ENCODE measurements at regions not wholly inside any gene's neighbourhood (a gene's known extent, or its start where the extent isn't known, plus 50 kb on each side); places are given as distances from the start of the nearest gene placed in this dataset.

DNA sequence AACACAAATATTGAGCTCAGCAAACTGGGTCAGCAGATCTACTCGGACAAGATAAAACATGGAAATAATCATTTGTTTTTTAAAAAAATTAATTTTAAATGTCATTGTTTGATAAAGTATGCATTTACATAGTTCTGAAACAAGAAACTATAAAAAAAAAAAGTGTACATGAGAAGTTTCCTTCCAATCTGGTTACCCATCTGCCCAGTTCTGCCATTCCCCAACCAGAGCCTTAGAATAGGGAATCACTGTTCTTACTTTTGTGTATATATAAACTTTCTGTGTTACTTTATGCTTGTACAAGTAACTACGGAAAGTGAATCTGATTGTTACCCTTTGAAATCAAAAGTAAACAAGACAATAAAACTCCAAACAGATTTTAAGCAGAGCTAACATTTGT, 791.4 kb downstream of the HACE1 start:
- Histone ChIP-seq H3K27ac (replicated peaks) (no peak overlapping the region), H3K4me3 (no peak overlapping the region), H3K27me3 (ENCODE audit: low read depth) (no peaks in the 10 kb centered on the region), H3K4me1 (no peaks in the 10 kb centered on the region), H3K36me3 (no peaks in the 10 kb centered on the region), H3K9me3 (replicated peaks) (peaks cover 13% of the 10 kb centered on the region)
- TF ChIP-seq, protein P1, sequence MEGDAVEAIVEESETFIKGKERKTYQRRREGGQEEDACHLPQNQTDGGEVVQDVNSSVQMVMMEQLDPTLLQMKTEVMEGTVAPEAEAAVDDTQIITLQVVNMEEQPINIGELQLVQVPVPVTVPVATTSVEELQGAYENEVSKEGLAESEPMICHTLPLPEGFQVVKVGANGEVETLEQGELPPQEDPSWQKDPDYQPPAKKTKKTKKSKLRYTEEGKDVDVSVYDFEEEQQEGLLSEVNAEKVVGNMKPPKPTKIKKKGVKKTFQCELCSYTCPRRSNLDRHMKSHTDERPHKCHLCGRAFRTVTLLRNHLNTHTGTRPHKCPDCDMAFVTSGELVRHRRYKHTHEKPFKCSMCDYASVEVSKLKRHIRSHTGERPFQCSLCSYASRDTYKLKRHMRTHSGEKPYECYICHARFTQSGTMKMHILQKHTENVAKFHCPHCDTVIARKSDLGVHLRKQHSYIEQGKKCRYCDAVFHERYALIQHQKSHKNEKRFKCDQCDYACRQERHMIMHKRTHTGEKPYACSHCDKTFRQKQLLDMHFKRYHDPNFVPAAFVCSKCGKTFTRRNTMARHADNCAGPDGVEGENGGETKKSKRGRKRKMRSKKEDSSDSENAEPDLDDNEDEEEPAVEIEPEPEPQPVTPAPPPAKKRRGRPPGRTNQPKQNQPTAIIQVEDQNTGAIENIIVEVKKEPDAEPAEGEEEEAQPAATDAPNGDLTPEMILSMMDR (IDR thresholded peaks at IDR 0.05; ENCODE audit: borderline replicate concordance): no peak
- no peak for DNase-seq
- intact Hi-C loops (cut with micrococcal nuclease): no loop called here

DNA sequence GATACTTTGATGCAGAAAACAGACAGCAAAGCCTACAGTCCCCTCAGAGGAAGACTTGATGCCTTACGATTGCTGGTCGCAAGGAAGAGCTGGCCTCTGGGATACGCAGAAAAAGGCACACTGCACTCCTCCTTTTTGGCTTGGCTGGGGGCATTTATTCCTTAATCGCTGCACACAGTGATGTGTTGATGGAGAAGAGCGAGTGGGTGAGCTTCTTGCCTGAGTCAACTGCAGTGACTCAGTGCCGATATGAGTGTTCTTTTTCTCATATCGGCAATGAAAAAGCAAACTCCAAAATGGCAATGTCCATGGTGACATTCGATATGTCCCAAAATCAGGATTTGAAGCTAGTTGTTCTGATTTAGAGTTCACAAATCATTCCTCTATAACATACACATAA, 794.8 kb downstream of the HACE1 start:
- intact Hi-C loops (cut with micrococcal nuclease): no loop called here
- H3K9me3 ChIP-seq (replicated peaks): peaks cover 13% of the 10 kb centered on the region
- no peaks in the 10 kb centered on the region for H3K4me1 ChIP-seq
- H3K36me3 ChIP-seq: no peaks in the 10 kb centered on the region
- H3K4me3 ChIP-seq: no peak overlapping the region
- DNase-seq: no peak
- no peaks in the 10 kb centered on the region for H3K27me3 ChIP-seq (ENCODE audit: low read depth)
- no peak overlapping the region for H3K27ac ChIP-seq (replicated peaks)
- TF ChIP-seq, protein P1 (IDR thresholded peaks at IDR 0.05; ENCODE audit: borderline replicate concordance): no peak

DNA sequence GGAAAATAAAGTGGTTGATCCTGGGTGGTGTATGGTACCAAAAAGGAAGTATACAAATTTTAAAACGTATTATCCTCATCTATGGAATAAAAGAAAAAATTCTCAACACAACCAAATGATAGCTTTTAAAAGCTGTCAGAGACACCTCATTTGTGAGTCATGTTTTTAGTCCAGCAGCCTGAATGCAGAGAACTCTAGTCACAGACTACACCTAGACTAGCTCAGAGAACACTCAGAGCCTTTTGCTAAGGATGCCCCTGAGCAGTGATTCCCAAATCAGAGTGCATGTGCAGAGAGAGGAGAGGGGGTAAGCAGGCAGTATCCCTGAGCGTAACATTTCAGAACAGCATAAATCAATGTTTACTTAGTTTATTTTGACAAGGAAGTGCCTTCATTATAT, 809.3 kb downstream of the HACE1 start:
- TF ChIP-seq, protein P1 (IDR thresholded peaks at IDR 0.05; ENCODE audit: borderline replicate concordance): no peak
- intact Hi-C loops (cut with micrococcal nuclease): no loop called here
- no peaks in the 10 kb centered on the region for H3K27me3 ChIP-seq (ENCODE audit: low read depth)

DNA sequence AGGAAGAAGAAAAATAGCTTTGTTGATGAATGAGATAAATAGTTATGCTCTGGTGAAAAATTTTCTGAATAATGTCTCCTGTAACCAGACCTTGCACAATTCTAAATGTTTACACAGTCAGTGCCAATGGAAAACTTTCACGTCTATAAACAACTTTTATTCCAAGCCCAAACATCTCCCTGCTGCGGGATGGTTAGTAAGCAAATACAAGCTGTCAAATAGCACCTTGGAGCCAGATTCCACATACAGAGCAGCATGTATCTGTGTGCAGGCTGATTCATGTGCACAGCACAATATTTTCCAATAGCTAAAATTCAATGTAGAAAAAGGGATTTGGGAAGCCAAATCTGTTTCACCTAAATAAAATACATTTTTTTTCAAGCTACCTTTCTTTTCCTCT, 813.3 kb downstream of the HACE1 start:
- no peaks in the 10 kb centered on the region for H3K27me3 ChIP-seq (ENCODE audit: low read depth)

More for the DNA sequence above, 809.3 kb downstream of the HACE1 start:
- Histone ChIP-seq H3K9me3 (replicated peaks) (no peaks in the 10 kb centered on the region), H3K36me3 (no peaks in the 10 kb centered on the region), H3K4me1 (no peaks in the 10 kb centered on the region), H3K4me3 (no peak overlapping the region), H3K27ac (replicated peaks) (no peak overlapping the region)
- DNase-seq: no peak

DNA sequence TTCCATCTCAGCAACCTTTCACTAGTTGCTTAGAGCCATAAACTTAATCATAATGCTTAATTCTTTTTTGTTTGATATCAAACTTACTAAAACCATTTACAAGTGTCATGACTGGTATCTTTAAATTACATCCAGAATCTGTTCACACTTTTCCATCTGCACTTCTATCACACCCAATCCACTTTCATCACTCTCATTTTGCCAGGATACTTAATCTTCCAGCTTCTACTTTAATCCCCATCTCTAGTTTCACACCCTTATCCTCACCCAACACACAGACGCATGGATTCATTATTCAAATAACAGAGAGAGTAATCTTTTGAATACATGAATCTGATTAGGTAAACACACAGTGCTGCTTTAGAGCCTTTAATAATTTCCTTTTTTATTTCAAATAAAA, 828.4 kb downstream of the HACE1 start:
- TF ChIP-seq, protein P1 (IDR thresholded peaks at IDR 0.05; ENCODE audit: borderline replicate concordance): no peak
- H3K4me1 ChIP-seq: no peaks in the 10 kb centered on the region
- no peak overlapping the region for H3K27ac ChIP-seq (replicated peaks)
- peaks cover 9% of the 10 kb centered on the region for H3K9me3 ChIP-seq (replicated peaks)
- intact Hi-C loops (cut with micrococcal nuclease): no loop called here
- H3K27me3 ChIP-seq (ENCODE audit: low read depth): no peaks in the 10 kb centered on the region
- H3K4me3 ChIP-seq: no peak overlapping the region
- no peak for DNase-seq
- H3K36me3 ChIP-seq: no peaks in the 10 kb centered on the region

More for the DNA sequence above, 813.3 kb downstream of the HACE1 start:
- no peak overlapping the region for H3K4me3 ChIP-seq
- TF ChIP-seq, protein P1 (IDR thresholded peaks at IDR 0.05; ENCODE audit: borderline replicate concordance): no peak
- H3K27ac ChIP-seq (replicated peaks): no peak overlapping the region
- intact Hi-C loops (cut with micrococcal nuclease): no loop called here
- H3K9me3 ChIP-seq (replicated peaks): peaks cover 12% of the 10 kb centered on the region
- DNase-seq: no peak
- no peaks in the 10 kb centered on the region for H3K4me1 ChIP-seq
- no peaks in the 10 kb centered on the region for H3K36me3 ChIP-seq

DNA sequence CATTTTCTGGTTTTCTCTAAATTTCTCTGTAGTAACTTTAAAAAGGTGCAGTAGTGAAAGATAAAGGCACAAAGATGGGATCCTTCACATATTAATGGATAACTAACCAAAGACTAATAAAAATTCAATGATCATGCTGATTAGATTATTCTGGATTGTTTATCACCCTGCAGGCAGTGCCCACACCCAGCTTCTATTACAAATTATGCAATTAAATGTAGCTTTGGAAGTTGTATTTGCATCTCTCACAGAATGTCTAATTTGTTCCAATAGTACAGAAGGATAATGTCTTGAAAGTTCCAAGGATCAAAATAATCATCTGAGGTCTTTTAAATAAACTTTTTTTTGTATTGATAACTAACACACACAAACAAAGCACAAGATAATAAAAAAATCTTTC, 837.6 kb downstream of the HACE1 start:
- no peaks in the 10 kb centered on the region for H3K27me3 ChIP-seq (ENCODE audit: low read depth)
- TF ChIP-seq, protein P1 (IDR thresholded peaks at IDR 0.05; ENCODE audit: borderline replicate concordance): no peak

More for the DNA sequence above, 837.6 kb downstream of the HACE1 start:
- intact Hi-C loops (cut with micrococcal nuclease): no loop called here
- Histone ChIP-seq H3K4me1 (no peaks in the 10 kb centered on the region), H3K36me3 (no peaks in the 10 kb centered on the region), H3K4me3 (no peak overlapping the region), H3K9me3 (replicated peaks) (no peaks in the 10 kb centered on the region), H3K27ac (replicated peaks) (no peak overlapping the region)
- no peak for DNase-seq

Measured in left ventricle myocardium inferior (tissue), 1 donor.